RKO (cell line): ENCODE measurements at regions not wholly inside any gene's neighbourhood (a gene's known extent, or its start where the extent isn't known, plus 50 kb on each side); places are given as distances from the start of the nearest gene placed in this dataset.
A peak's percentile ranks its signal among the peaks of the same experiment; 100 is the strongest.
"Not testable (repeated sequence)": the region's sequence is repeated elsewhere in the genome, so short reads cannot be mapped to it uniquely, and the experiment has no call there.

Source experiments
- DNase-seq: peaks from one replicate; pipeline ENCODE4 v3.0.0-alpha.2; 2016; ENCODE audit warnings: low spot score

DNA sequence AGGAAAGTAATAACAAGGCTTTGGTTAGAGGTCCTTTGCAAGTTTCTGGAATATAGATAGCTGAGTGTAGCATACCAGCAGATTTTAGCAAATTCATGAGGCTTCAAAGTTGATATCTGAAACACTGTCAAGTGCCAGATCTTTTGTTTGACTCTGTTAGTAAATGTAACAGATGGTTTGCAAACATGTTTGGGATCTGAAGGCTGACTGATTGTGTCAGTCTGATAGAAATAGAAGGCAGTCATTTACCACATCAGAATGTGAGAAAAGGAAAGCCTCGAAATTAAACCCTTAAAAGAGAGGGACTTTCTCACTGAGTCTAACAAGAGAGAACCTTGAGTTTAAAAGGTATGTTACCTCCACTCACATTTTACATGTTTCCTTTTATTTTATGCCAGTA, 371.5 kb downstream of the KIF2B start:
- DNase-seq = no peak

DNA sequence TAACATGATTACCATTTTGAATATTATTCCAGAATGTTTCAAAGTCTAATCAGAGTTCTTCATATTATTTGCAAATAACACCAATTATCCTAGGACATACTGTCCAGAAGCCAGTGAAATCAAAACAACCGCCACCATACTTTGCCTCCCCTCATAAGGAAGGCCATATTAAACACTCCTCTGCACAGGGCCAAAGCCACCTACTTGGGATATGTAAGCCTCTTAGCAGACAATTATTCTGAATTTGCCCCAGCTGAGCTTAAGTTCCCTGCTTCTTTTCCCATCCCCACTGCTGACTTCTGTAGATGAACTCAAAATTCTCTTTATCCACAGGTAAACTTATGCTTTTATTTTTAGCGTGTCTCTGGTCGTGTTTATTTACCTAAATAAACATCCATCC, 374.0 kb downstream of the KIF2B start:
- DNase-seq = no peak

DNA sequence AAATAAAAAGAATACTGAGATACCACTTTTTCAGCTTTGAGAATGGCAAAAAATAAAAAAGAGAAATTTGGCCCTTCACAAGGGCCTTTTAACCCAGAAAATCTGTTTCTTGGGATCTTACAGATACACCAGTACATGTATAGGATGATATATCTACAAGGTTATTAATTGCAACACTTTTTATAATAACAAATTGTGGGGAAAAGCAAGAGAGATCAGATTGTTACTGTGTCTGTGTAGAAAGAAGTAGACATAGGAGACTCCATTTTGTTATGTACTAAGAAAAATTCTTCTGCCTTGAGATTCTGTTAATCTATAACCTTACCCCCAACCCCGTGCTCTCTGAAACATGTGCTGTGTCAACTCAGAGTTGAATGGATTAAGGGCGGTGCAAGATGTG, 378.7 kb downstream of the KIF2B start:
- DNase-seq = not testable (repeated sequence)

DNA sequence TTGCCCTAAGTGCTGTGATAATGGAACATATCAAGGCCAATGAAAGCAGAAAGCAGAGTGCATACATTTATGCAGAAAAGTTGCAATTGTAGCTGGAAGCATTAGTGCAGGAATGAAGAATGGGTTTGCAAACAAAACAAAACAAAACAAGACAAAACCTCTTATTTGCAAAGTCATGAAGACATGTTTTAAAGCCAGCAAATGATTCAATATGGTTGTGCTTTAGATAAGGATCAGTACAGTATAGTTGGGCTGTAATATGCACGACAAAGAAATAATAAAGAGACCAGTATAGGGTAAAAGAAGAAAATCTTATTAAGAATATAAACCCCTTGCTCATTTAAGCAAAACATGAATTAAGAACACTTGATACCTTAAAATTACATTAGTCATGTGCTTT, 398.1 kb downstream of the KIF2B start:
- DNase-seq = no peak

DNA sequence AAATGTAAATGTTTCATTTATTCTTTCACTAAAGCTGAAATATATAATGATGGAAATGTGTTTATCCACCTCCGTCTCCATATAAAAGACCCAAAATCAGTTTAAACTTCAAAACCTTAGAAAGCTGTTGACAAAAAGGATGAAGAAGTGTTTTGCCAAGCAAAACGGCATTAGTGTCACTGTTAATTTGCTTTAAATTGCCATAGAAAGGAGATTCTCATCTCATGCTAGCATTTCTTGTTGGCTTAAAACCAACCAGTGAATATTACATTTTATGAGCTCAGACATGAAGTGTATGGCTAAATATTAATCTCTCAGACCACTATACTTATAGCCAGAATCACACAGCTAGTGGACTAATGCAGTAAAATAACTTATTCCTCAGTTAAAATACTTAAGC, 398.8 kb downstream of the KIF2B start:
- DNase-seq = no peak

DNA sequence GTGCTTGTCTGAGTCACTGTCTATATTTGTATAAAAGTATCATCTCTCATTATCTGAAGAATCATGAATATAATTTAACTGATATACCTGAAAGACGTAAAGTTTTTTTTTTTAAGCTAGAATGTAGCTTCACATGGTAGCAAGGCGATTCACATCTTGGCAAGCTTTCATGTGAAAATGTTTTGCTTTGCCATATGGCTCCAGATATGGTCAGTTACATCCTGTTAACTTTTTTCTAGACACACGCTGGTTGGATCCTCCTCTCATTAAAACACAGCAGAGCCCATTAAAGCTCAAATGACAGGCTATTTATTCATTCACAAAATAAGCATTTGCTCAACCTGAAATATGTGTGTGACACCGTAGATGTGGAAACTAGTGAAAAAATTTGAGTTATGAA, 412.8 kb downstream of the KIF2B start:
- DNase-seq = no peak

DNA sequence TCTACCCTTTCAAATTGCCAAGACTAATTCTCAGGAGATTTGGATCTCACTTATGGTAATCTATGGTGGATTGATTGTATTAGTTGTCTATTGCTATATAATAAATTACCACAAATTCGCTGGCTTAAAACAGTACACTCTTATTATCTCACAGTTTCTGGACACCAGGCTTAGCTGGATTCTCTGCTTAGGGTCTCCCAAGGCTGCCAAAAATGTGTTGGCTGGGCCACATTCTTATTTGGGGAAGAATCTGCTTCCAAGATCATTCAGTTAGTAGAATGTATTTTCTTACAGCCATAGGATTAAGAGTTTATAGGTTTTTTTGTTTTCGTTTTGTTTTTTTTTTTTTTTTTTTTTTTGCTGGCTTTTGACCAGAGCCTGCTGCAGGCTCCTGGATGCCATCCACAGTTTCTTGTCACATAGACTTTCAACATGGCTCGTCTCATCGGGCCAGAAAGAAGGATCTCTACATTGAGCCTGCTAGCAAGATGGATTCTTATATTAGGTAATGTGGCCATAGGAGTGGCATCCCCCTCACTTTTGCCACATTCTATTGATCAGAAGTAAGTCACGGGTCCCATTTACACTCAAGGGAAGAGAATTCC, 415.3 kb downstream of the KIF2B start:
- DNase-seq = no peak

DNA sequence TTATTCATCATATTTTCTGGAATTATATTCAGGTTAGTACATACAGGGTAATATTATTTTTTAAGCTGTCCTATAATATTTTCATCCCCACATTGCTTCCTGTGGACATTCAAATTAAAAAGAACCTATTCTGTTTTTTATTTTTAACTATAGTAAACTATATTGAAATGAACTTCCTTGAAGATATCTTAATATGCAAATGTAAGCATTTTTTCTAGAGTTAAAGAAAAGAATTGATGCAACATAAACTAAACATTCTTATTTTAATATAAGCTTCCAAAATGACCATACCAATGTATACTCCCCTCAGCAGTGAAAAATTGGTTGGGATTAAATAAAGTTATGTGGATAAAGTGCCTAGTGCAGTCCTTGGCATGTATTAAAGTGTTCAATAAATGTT, 416.6 kb downstream of the KIF2B start:
- DNase-seq = no peak

DNA sequence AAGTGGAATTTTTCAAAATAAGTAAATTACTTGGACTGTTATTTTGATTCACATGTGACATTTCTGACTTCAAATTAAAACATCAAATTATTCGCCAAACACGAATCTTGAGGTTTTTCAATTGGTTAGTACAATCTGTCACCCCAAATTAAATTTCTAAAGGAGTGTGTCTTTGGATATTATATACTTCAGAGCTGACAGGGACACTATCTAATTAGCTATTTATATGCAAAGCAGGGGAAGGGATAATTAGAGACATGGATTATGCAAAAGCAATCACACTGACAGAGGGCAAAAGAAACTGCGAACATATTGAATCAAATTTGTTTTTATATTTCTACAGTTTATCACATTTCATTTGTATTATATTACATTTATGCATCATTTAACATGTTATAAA, 433.0 kb downstream of the KIF2B start:
- no peak for DNase-seq

DNA sequence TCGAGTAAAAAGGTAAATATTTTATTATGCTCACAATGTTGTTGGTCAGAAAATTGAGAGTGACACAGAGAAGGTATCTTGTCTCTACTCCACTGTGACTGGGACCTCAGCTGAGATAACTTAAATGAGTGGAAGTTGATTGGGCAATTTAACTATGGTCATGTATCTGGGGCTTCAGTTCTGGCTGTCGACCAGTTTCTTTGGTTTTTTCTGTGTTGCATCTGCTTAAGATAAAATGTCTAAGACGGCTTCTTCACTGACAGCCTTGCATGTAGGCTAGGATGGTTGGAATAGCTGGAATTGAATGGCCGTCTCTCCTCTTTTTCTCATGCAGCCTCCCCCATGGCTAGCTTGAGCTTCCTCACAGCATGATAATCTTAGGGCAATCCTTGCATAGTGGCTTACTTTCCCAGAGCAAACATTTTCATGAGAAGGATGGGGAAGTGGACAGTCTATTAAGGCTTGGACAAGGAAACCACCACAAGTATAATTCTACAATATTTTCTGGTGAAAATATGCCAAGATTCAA, 433.7 kb downstream of the KIF2B start:
- DNase-seq = no peak

DNA sequence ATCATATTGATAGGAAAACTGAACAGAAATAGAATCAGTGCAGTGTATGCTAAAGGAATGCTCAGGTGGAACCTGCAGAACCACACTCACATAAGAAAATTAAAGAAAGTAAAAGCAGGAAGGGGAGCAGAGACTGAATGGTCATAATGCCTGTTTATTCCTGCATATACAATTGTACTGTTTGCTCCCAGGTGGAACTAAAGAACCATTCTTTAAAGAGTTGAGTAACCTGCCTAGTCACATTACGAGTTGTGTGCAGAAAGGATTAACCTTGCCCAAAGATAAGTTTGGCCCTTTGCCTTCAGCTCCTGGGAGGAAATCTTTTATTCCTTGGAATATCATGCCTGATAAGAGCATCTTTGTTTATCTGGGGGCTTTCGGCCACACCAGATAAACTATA, 434.7 kb downstream of the KIF2B start:
- no peak for DNase-seq

DNA sequence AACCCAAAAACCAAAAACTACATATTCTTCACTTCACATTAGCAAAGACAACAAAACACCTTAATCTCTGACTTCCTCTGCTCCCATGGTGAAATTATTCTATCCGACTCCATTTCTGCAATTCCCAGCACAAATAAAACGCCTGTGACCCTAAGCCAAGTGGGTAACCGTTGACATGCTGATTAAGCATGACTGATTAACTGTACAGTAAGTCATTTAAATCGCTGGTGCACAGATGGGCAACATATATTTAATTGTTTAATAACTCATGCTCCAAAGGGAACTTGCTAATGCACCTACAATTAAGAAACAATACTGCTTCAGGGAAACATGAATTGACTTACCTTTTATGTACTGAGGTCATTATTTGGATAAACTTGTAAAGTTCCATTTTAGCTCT, 436.7 kb downstream of the KIF2B start:
- no peak for DNase-seq

DNA sequence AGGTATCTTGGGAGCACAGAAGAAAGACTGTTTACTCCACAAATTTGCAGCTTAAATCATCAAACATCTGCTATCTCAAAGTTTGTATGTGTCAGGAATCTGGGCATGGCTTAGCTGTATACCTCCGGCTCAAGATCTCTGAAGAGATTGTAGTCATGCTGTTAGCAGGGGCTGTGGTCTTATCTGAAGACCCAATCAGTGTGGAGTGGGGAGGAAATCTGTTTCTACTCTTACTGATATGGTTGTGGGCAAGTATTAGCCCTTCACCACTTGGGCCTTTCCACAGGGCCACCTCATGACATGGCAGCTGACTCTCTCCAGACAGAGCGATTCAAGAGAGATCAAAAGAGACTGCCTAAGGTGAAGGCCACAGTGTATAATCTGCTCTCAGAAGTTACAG, 438.7 kb downstream of the KIF2B start:
- no peak for DNase-seq

DNA sequence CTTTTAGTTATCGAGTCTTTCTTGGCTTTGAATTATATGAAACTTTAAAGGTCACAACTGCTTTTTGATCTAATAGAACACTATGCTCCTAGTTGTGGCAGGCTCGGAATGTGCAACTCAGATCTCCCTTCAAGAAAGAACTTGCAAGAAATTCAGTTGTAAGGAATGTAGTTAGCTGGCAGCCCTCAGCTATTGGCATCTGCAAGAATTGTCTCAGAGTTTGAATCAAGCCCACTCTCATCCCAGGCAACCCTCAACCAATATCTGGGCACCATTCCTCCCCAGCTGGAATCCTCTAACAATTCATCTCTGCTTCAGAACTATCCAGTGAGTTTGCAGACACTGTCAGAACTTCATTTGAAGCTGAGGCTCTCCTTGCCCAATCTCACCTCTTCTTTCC, 447.2 kb downstream of the KIF2B start:
- DNase-seq = no peak

DNA sequence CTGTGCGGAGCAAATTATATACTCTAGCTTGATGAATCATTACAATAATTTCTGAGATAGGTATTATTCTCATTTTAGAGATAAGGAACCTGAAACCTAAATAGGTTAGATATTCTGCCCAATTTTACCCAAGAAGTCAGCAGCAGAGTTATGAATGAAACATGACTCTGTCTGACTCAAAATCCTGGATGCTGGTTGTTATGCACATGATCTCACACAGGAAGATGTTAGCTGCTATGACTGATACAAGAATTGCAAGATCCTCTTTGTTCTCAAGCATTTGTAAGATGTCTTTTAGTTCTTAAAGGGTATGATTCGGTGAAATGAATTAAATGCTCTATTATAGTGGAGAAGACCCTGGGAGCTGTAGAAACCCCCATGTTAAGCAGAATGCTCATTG, 447.8 kb downstream of the KIF2B start:
- DNase-seq = peak; percentile 6

DNA sequence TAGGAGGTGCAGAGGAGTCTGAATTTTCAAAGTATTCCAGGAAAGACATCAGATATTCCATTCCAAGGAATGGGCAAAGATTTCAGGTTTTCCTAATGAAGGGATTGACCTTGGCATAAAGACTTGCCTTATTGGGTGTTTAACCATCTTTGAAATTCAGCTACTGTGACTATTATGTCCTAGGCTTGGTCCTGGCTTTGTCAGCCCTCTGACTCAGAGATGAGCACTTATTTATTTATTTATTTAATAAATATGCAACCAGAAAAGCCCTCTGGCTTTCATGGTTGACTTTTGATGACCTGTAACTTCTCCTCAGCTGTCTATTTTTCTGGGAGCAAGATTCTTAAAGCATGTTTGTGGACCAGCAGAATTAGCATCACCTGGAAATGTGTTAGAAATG, 455.1 kb downstream of the KIF2B start:
- DNase-seq = no peak

DNA sequence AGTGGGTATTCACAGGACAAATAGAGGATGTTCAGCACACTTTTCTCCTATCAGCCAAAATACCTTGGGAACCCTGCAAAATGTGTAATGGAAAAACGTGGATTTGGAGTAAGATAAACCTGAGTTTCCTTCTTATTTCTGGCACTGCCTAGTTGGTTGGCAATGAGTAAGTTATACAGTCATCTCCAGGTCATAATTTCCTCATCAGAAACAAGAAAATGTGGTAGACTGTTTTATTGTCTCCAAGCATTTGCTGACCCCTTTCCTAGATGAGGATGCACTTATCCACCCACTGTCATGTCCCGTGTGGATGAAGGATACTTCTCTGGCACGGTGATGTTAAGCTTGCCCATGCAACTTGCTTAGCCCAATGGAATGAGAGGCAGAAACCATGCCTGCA, 458.0 kb downstream of the KIF2B start:
- no peak for DNase-seq

DNA sequence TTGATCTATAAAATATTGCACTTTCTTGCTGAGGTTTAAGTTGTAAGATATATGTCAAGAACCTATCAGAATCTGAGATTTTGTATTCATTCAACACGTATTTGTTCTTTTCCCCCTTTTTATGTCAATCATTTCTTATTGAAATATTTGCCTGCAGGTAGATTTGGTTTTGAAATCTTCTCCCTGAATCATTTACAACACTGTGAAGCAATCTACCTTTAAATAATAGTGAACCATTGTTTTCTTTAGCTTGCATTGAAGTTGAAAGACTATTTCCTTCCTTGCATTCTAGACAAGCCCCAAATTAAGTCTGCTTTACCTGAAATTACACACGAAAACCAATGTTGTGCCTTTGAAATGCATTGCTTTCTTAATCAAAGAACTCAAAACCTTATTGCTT, 460.2 kb downstream of the KIF2B start:
- DNase-seq = no peak

DNA sequence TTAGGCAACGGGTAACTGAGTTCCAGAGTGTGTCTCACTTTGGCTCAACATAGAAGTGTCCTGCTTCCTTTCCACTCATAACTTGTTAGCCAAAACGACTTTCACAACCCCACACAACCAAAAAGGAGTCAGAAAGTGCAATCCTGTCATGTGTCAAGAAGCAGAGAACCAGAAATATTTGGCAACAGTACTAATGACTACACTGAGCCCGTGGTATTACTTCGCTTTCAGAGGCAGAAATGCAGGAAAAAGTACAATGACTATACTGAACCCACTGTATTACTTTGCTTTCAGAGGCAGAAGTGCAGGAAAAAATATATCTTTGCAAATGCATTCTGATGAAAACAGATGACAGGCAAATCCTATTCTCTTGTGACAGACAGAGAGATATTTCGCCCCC, 484.6 kb downstream of the KIF2B start:
- no peak for DNase-seq

DNA sequence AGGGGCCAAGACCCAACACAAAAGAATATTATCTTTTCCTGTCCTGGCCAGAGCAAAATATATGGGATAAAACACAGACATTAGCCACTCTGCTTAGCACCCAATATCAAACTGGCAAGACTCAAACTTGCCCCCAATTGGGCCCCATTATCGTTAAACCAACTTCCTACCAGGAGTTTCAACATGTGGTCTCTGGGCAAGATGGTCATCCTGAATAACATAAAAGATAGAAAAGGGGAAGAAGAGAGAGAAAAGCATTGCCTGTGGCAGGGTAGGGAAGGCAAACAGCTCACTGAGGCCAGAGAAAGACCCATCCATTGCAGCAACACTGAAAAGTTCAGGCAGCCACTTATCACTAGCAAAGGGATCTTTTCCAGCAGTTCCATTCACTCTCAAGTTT, 502.1 kb downstream of the KIF2B start:
- no peak for DNase-seq

DNA sequence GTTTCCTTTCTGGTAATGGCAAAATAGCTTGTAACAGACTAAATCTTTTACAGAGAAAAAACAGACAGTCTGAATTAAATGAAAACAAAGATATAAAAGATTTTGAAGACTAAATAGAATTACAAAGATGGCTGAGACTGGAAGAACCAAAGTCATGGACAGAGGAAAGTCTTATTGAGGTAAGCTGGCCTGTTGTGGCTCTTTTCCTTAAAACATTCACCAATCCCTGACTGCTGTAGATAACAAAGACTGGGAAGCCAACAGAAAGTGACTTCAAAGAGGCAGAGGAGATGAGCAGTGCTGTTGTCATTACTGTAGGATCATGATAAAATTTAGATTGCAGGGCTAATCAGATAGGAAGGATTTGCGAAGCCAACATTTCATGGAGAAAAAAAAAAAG, 517.0 kb downstream of the KIF2B start:
- DNase-seq = no peak

DNA sequence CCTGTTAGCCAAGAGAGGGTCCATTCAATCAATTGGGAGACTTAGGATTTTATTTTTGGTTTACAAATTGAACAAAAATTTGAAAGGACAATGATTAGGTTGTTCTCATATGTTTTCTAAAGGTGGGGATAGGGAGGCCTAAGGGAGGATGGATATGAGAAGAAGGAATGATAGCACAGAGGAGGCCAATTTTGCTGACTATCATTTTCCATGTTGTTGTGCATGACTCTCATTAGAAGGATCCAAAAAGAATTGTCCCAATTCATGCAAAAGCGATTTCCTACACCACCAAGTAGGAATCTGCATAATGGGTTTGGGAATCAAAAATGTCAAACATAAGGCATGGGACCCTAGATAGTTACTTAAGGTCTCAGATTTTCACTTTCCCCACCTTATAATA, 524.8 kb downstream of the KIF2B start:
- DNase-seq = no peak

DNA sequence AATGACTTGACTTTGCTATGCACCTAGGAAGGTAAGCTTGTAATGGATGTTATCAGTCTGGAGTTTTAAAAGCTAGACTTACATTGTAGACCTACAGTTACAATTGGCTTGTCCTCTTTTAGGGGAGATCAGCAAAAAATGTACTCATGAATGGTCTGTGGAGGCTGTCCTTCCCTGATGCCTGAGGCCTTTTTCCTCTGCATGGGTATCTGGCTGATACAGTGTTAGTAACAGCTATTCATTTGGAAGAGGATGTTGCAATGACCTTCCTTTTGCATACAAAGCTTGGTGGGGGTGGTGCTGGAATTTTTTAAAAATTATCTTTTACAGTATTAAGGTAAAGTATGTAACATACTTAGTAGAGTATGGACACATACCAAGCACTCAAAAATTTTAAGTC, 525.5 kb downstream of the KIF2B start:
- no peak for DNase-seq

DNA sequence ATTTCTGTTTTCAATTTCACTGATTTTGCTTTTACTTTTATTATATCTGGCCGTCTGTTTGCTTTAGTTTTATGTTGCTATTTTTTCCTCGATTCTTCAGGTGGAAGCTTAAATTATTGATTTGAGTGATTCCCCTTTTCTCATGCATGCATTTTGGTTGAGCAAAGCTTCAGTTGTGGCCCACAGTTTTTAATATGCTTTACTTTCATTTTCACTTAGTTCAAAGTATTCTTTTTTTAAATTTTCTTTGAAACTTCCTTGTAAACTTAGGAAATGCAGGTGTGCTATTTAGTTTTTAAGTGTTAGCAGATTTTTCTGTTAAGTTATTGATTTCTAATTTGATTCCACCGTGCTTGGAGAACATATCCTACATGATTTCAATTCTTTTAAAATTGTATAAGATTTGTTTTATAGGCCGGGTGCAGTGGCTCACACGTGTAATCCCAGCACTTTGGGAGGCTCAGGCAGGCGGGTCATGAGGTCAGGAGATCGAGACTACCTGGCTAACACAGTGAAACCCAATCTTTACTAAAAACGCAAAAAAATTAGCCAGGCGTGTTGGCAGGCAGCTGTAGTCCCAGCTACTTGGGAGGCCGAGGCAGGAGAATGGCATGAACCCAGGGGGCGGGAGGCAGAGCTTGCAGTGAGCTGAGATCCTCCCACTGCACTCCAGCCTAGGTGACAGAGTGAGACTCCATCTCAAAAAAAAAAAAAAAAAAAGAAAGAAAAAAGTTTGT, 531.2 kb downstream of the KIF2B start:
- DNase-seq = no peak
